Smooth muscle cell (in vitro differentiated cells): ENCODE measurements at regions not wholly inside any gene's neighbourhood (a gene's known extent, or its start where the extent isn't known, plus 50 kb on each side); places are given as distances from the start of the nearest gene placed in this dataset.
"Not testable (repeated sequence)": the region's sequence is repeated elsewhere in the genome, so short reads cannot be mapped to it uniquely, and the experiment has no call there.

Experiments used
- DNase-seq: peaks from one replicate; lab custom pipeline; 2025; ENCODE audit not compliant: unreplicated experiment; lab: John Stamatoyannopoulos, UW
- H2AFZ ChIP-seq: fragments of 200-600 bp; sonication (generic); 2 replicates; pipeline ENCODE4 v1.6.0; 2016; ENCODE audit warnings: antibody characterized with exemption, low read depth, mild to moderate bottlenecking
- H3F3A ChIP-seq: fragments of 200-600 bp; sonication (generic); 2 replicates; pipeline ENCODE4 v1.6.0; 2017; ENCODE audit warnings: antibody characterized with exemption, low read depth
- H3K27ac ChIP-seq: fragments of 200-600 bp; sonication (generic); 2 replicates; pipeline ENCODE4 v1.5.1; 2016; ENCODE audit warnings: low read depth, mild to moderate bottlenecking
- H3K27me3 ChIP-seq: fragments of 200-600 bp; sonication (generic); 2 replicates; pipeline ENCODE4 v1.6.1; 2016; ENCODE audit warnings: low read depth, mild to moderate bottlenecking
- H3K36me3 ChIP-seq: fragments of 200-600 bp; sonication (generic); 2 replicates; pipeline ENCODE4 v1.5.1; 2016; ENCODE audit warnings: low read depth
- H3K4me1 ChIP-seq: fragments of 200-600 bp; sonication (generic); 2 replicates; pipeline ENCODE4 v1.5.1; 2016; ENCODE audit warnings: low read depth
- H3K4me2 ChIP-seq: fragments of 200-600 bp; sonication (generic); 2 replicates; pipeline ENCODE4 v1.6.0; 2016; ENCODE audit warnings: mild to moderate bottlenecking
- H3K4me3 ChIP-seq: fragments of 200-600 bp; sonication (generic); 2 replicates; pipeline ENCODE4 v1.5.1; 2016; ENCODE audit warnings: mild to moderate bottlenecking
- H3K79me2 ChIP-seq: fragments of 200-600 bp; sonication (generic); 2 replicates; pipeline ENCODE4 v1.6.0; 2016; ENCODE audit warnings: low read depth, mild to moderate bottlenecking
- H3K9ac ChIP-seq: fragments of 200-600 bp; sonication (generic); 2 replicates; pipeline ENCODE4 v1.6.0; 2016; ENCODE audit warnings: low read depth
- H3K9me3 ChIP-seq: fragments of 200-600 bp; sonication (generic); replicated peaks from 2 replicates; pipeline ENCODE4 v1.5.1; 2016; ENCODE audit warnings: low read depth
- H4K20me1 ChIP-seq: fragments of 200-600 bp; sonication (generic); 2 replicates; pipeline ENCODE4 v1.6.0; 2016; ENCODE audit warnings: low read depth
- WGBS: methylation state at CpG from one replicate; pipeline ENCODE4 v1.1.7; 2016; ENCODE audit warnings: low lambda C conversion rate; 5-methylcytosine and 5-hydroxymethylcytosine counted together

GRCh38 chr1:206398261-206398660, 72.0 kb upstream of the IKBKE start:
- 100% methylated on average over 2 of the region's 3 CpGs for WGBS
- not testable (repeated sequence) for H3K27ac ChIP-seq, H3K79me2 ChIP-seq, H3K27me3 ChIP-seq, DNase-seq, H3K36me3 ChIP-seq, H3F3A ChIP-seq, H4K20me1 ChIP-seq, H2AFZ ChIP-seq, H3K4me3 ChIP-seq, H3K4me1 ChIP-seq, H3K4me2 ChIP-seq, H3K9ac ChIP-seq, H3K9me3 ChIP-seq

GRCh38 chr1:206403612-206404307, 66.5 kb upstream of the IKBKE start:
- WGBS = 94% methylated on average over 2 of the region's 5 CpGs
- not testable (repeated sequence) for H2AFZ ChIP-seq, H3K9me3 ChIP-seq, H3K4me2 ChIP-seq, H3K79me2 ChIP-seq, H3K36me3 ChIP-seq, H4K20me1 ChIP-seq, H3K9ac ChIP-seq, DNase-seq, H3K27ac ChIP-seq, H3F3A ChIP-seq, H3K27me3 ChIP-seq, H3K4me3 ChIP-seq, H3K4me1 ChIP-seq

DNA sequence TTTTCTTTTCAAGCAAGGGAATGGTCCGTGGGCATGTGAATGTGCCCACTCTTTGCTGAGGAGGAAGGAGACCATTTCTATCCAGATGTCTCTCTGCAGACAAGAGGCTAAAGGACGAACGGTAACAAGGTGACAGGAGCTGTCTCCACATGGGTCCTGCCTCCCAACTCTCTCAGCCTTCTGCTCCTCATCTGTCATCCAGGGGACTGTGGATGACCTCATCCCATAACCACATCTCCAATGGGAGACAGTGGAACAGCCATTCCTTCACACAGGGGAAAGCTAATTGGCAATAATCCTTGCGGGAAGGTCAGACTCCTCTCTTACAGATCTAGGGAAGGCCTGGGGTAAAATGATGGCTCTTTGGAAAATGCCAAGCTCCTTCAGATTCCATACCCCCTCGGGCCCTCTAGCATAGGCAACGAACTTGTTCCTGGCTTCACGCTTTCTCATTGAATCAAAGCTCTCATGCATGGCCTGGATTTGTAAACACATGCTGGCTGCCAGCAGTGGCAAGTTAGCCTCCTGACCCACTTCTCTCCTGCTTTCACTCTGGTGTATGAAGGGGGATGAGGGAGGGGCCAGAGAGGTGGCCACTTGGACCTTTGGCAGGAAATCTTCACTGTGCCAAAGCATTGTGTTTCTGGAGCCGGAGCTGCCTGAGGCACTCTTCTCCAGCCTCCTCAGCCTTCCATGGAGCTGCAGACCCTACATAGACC, 65.8 kb upstream of the IKBKE start:
- not testable (repeated sequence) for H3K36me3 ChIP-seq, H3K9ac ChIP-seq, H3K4me1 ChIP-seq, H4K20me1 ChIP-seq, H2AFZ ChIP-seq, H3K9me3 ChIP-seq, H3K27me3 ChIP-seq, H3K4me3 ChIP-seq, H3K4me2 ChIP-seq, H3F3A ChIP-seq, H3K27ac ChIP-seq, DNase-seq, H3K79me2 ChIP-seq
- 97% methylated on average over 6 of the region's 8 CpGs for WGBS

DNA sequence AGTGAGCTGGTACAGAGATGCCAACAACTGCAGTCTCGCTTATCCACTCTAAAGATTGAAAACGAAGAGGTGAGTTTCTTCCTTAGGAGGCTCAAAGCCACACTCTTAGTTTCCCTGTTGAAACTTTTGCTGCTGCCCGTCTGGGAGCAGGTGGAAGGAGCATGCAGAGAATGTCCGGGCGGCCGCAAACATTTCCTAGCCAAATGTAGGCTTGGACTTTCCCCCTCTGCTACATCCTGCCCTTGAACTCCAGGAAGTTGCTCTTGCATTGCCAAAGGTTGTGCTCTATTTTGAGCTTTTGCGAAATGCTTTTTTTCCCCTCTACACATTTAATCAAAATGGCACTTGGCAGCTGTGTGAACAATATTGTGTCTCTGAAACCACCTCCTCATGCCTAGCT, 65.0 kb upstream of the IKBKE start:
- H3K27ac ChIP-seq, H3K4me2 ChIP-seq, H3K9ac ChIP-seq, H3K79me2 ChIP-seq, H3K4me3 ChIP-seq, H4K20me1 ChIP-seq, DNase-seq, H3K27me3 ChIP-seq, H3K9me3 ChIP-seq, H2AFZ ChIP-seq, H3K4me1 ChIP-seq, H3K36me3 ChIP-seq, H3F3A ChIP-seq: not testable (repeated sequence)
- WGBS = no CpG with 5 or more reads among the region's 7 CpGs

DNA sequence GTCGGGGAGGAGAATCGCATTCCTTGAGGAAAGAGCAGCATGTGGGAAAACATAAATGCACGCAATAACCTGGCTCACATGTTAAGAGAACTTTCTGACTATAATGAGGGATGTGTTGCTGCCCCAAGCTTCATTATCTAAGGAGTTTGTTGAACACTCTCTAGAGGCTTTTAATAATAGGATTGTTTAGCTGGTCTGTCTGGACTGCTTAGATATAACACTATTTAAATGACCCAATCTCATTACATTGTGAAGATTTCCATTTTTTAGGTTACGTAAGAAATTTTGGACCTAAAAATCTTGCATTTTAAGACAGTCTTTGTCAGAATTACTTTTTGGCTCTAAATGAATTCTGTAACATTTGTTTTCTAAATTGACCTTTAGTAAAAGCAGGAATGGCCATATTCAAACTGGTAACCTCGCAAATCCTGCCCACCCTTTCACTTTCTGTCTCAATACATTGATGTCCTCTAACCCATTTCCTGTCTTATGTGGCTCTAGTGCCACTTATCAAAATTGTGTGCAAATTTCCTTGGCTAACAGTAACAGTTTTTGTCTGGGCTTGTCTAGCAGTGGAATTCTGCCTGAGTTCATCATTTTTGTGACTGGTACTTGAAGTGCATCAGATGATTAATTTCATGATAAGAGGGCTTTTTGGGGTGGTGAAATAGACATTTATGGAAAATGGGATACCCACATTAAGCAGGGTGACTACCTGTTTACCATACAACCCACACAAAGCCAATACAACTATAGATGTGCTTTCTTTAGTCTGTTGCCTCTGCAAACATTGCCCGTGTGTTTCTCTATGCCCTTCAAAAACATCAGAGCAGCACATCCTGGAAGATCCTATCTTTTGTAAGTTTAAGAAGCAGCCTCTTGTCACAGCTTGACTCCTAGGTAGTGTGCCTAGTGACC, 61.6 kb upstream of the IKBKE start:
- H4K20me1 ChIP-seq, H3K27ac ChIP-seq, DNase-seq, H3K9me3 ChIP-seq, H3K79me2 ChIP-seq, H3K4me3 ChIP-seq, H2AFZ ChIP-seq, H3K36me3 ChIP-seq, H3K9ac ChIP-seq, H3K4me1 ChIP-seq, H3K27me3 ChIP-seq, H3K4me2 ChIP-seq, H3F3A ChIP-seq: not testable (repeated sequence)
- 91% methylated on average over 2 of the region's 6 CpGs for WGBS
